Liver (tissue), 8 donors: ENCODE measurements at regions not wholly inside any gene's neighbourhood (a gene's known extent, or its start where the extent isn't known, plus 50 kb on each side); places are given as distances from the start of the nearest gene placed in this dataset.
A peak's percentile ranks its signal among the peaks of the same experiment; 100 is the strongest.
"Not testable (repeated sequence)": the region's sequence is repeated elsewhere in the genome, so short reads cannot be mapped to it uniquely, and the experiment has no call there.

Source experiments
- DNase-seq: peaks from one replicate; pipeline ENCODE4 v3.0.0-alpha.2; 2017; ENCODE audit warnings: low spot score
- H3K27ac ChIP-seq, 2 donors: one replicate each; pipeline ENCODE4 v1.7.0; 2013; ENCODE audit warnings: inconsistent platforms in 2 of 2, low read length in 2 of 2, control low read depth in 1 of 2, low read depth in 1 of 2, mild to moderate bottlenecking in 1 of 2
- H3K27me3 ChIP-seq, 4 donors: one replicate each; pipeline versions ENCODE4 v1.6.1 to v1.7.0; 2013; ENCODE audit warnings: low read length in 3 of 4, inconsistent platforms in 1 of 4, mild to moderate bottlenecking in 1 of 4, moderate library complexity in 1 of 4; ENCODE audit not compliant: control insufficient read depth in 4 of 4, insufficient read depth in 4 of 4
- H3K36me3 ChIP-seq, 4 donors: one replicate each; pipeline versions ENCODE4 v1.6.1 to v1.7.0; 2013; ENCODE audit warnings: low read length in 3 of 4, mild to moderate bottlenecking in 3 of 4, low read depth in 1 of 4, moderate library complexity in 1 of 4; ENCODE audit not compliant: control insufficient read depth in 4 of 4, insufficient read depth in 3 of 4
- H3K4me1 ChIP-seq, 4 donors: one replicate each; pipeline versions ENCODE4 v1.6.1 to v1.7.0; 2013; ENCODE audit warnings: low read length in 3 of 4, mild to moderate bottlenecking in 3 of 4, moderate library complexity in 1 of 4; ENCODE audit not compliant: control insufficient read depth in 4 of 4, insufficient read depth in 4 of 4
- H3K4me3 ChIP-seq, 3 donors: one replicate each; pipeline versions ENCODE4 v1.6.1 to v1.7.0; 2013; ENCODE audit warnings: low read length in 3 of 3, control low read depth in 1 of 3, low read depth in 1 of 3, mild to moderate bottlenecking in 1 of 3
- H3K9ac ChIP-seq, 2 donors: one replicate each; pipeline ENCODE4 v1.7.0; 2013; ENCODE audit warnings: low read length in 2 of 2, mild to moderate bottlenecking in 2 of 2, moderate library complexity in 2 of 2, control low read depth in 1 of 2, low read depth in 1 of 2
- H3K9me3 ChIP-seq, 4 donors: one replicate each; pipeline versions ENCODE4 v1.6.1 to v1.7.0; 2013; ENCODE audit warnings: low read length in 3 of 4; ENCODE audit not compliant: control insufficient read depth in 4 of 4
- ATF3 ChIP-seq: IDR thresholded peaks from 2 replicates; pipeline ENCODE4 v1.6.1; 2016; ENCODE audit warnings: antibody characterized with exemption
- CTCF ChIP-seq: fragments of 150-350 bp; IDR thresholded peaks from 2 replicates; pipeline ENCODE4 v1.5.1; 2017; ENCODE audit warnings: improper control_type of control experiment, low read depth, low read length; ENCODE audit not compliant: missing input control
- EGR1 ChIP-seq, 2 donors: IDR thresholded peaks; 2 replicates each; pipeline ENCODE4 v1.6.1; 2016 to 2018; ENCODE audit warnings: antibody characterized with exemption in 2 of 2, low read depth in 2 of 2
- FOXA1 ChIP-seq: IDR thresholded peaks from 2 replicates; pipeline ENCODE4 v1.6.1; 2016; ENCODE audit warnings: antibody characterized with exemption
- FOXA2 ChIP-seq: IDR thresholded peaks from 2 replicates; pipeline ENCODE4 v1.6.1; 2016; ENCODE audit warnings: antibody characterized with exemption
- GABPA ChIP-seq, 2 donors: IDR thresholded peaks in 1 of 2; conservative IDR thresholded peaks in 1 of 2; 2 replicates each; pipeline ENCODE4 v1.6.1; 2016; ENCODE audit warnings: antibody characterized with exemption in 2 of 2, mild to moderate bottlenecking in 1 of 2, moderate library complexity in 1 of 2
- HNF4A ChIP-seq, 2 donors: conservative IDR thresholded peaks; 2 replicates each; pipeline ENCODE4 v1.6.1; 2016; ENCODE audit warnings: antibody characterized with exemption in 2 of 2, mild to moderate bottlenecking in 2 of 2
- HNF4G ChIP-seq: IDR thresholded peaks from 2 replicates; pipeline ENCODE4 v1.6.1; 2016; ENCODE audit warnings: antibody characterized with exemption
- JUND ChIP-seq, 2 donors: IDR thresholded peaks; 2 replicates each; pipeline ENCODE4 v1.6.1; 2016; ENCODE audit warnings: antibody characterized with exemption in 2 of 2
- MAX ChIP-seq: IDR thresholded peaks from 2 replicates; pipeline ENCODE4 v1.6.1; 2016; ENCODE audit warnings: antibody characterized with exemption
- NR2F2 ChIP-seq: IDR thresholded peaks from 2 replicates; pipeline ENCODE4 v1.6.1; 2016; ENCODE audit warnings: antibody characterized with exemption
- RAD21 ChIP-seq, 2 donors: IDR thresholded peaks; 2 replicates each; pipeline ENCODE4 v1.6.1; 2016; ENCODE audit warnings: antibody characterized with exemption in 2 of 2, mild to moderate bottlenecking in 2 of 2
- REST ChIP-seq: IDR thresholded peaks from 2 replicates; pipeline ENCODE4 v1.6.1; 2016; ENCODE audit warnings: antibody characterized with exemption, mild to moderate bottlenecking
- RXRA ChIP-seq, 2 donors: IDR thresholded peaks; 2 replicates each; pipeline ENCODE4 v1.6.1; 2017 to 2018; ENCODE audit warnings: antibody characterized with exemption in 2 of 2, mild to moderate bottlenecking in 1 of 2
- SP1 ChIP-seq: IDR thresholded peaks from 2 replicates; pipeline ENCODE4 v1.6.1; 2018; ENCODE audit warnings: antibody characterized with exemption, mild to moderate bottlenecking
- TAF1 ChIP-seq: conservative IDR thresholded peaks from 2 replicates; pipeline ENCODE4 v1.6.1; 2016; ENCODE audit warnings: antibody characterized with exemption, mild to moderate bottlenecking
- YY1 ChIP-seq: IDR thresholded peaks from 2 replicates; pipeline ENCODE4 v1.6.1; 2016; ENCODE audit warnings: antibody characterized with exemption, mild to moderate bottlenecking
- ZBTB33 ChIP-seq: IDR thresholded peaks from 2 replicates; pipeline ENCODE4 v1.6.1; 2016; ENCODE audit warnings: antibody characterized with exemption
- WGBS: extraction: QIAGEN DNeasy Blood & Tissue Kit; methylation state at CpG from one replicate; pipeline ENCODE4 v1.1.7; 2013; 5-methylcytosine and 5-hydroxymethylcytosine counted together
- donor health status: healthy.
- donor health status: healthy.
- donor health status: healthy.
- donor health status: healthy.
- donor health status: healthy.

GRCh38 chr18:76613053-76613754 lies 118.2 kb upstream of the ZNF516 start:
- Histone ChIP-seq H3K36me3 (no peaks in the 10 kb centered on the region), H3K27ac (no peak overlapping the region), H3K4me3 (no peak overlapping the region), H3K27me3 (no peaks in the 10 kb centered on the region), H3K9ac (no peak overlapping the region), H3K4me1 (peaks cover 3 to 17% (median 13%) of the 10 kb centered on the region in 4 donors), H3K9me3 (no peaks in the 10 kb centered on the region)
- TF ChIP-seq HNF4A (conservative IDR thresholded peaks at IDR 0.05) (no peak), FOXA2 (no peak), RAD21 (IDR thresholded peaks at IDR 0.05) (no peak)
- no peak for DNase-seq
- WGBS = 92% methylated on average over 16 of the region's 16 CpGs

- not testable (repeated sequence) for H3K27ac ChIP-seq, H3K27me3 ChIP-seq, H3K9me3 ChIP-seq, DNase-seq, H3K36me3 ChIP-seq, H3K4me3 ChIP-seq, H3K9ac ChIP-seq
- 94% methylated on average over 26 of the region's 26 CpGs for WGBS
- peaks cover 3 to 14% (median 12%) of the 10 kb centered on the region in 4 donors for H3K4me1 ChIP-seq
Observed at GRCh38 chr18:76611750-76612045, 116.7 kb upstream of the ZNF516 start.

GRCh38 chr18:76610933-76611749 lies 116.1 kb upstream of the ZNF516 start:
- H3K4me1 ChIP-seq = peaks cover 3 to 10% (median 7%) of the 10 kb centered on the region in 4 donors
- no peaks in the 10 kb centered on the region for H3K36me3 ChIP-seq
- TF ChIP-seq CTCF (no peak), NR2F2 (no peak), SP1 (peak; percentile 39), ZBTB33 (no peak), TAF1 (no peak), FOXA2 (no peak), FOXA1 (no peak), YY1 (no peak), HNF4G (no peak), JUND (IDR thresholded peaks at IDR 0.05) (peak in 1 of 2 donors; percentile 9), ATF3 (no peak), REST (no peak), HNF4A (conservative IDR thresholded peaks at IDR 0.05) (peak; percentile 9 to 29), EGR1 (IDR thresholded peaks at IDR 0.05; ENCODE audit: low read depth in 2 of 2) (no peak), MAX (no peak), RAD21 (IDR thresholded peaks at IDR 0.05) (peak in 1 of 2 donors; percentile 29), GABPA (IDR thresholded peaks at IDR 0.05 in 1 of 2, conservative IDR thresholded peaks at IDR 0.05 in 1 of 2) (no peak), RXRA (IDR thresholded peaks at IDR 0.05) (no peak)
- 72% methylated on average over 32 of the region's 32 CpGs for WGBS
- H3K9me3 ChIP-seq = no peaks in the 10 kb centered on the region
- peak overlapping the region in 1 of 2 donors; percentile 12 for H3K27ac ChIP-seq
- H3K9ac ChIP-seq = peak overlapping the region in 1 of 2 donors; percentile 6
- H3K4me3 ChIP-seq = peak overlapping the region in 2 of 3 donors; percentile 41 to 45
- DNase-seq = no peak
- no peaks in the 10 kb centered on the region for H3K27me3 ChIP-seq
